ENCODE measurements at regions not wholly inside any gene's neighbourhood (a gene's known extent, or its start where the extent isn't known, plus 50 kb on each side); places are given as distances from the start of the nearest gene placed in this dataset.

- no peaks in the 10 kb centered on the region for H3K27me3 ChIP-seq
- WGBS, 2 donors: 58 to 84% methylated on average over 1 of the region's 1 CpG
- H3K4me1 ChIP-seq: no peaks in the 10 kb centered on the region
- no peak overlapping the region for H3K27ac ChIP-seq
- H3K4me3 ChIP-seq: no peak overlapping the region
- intact Hi-C loops (cut with DNase I): no loop called here
- no peak for TF ChIP-seq POLR2A (IDR thresholded peaks at IDR 0.05)
- TF ChIP-seq, protein P1, sequence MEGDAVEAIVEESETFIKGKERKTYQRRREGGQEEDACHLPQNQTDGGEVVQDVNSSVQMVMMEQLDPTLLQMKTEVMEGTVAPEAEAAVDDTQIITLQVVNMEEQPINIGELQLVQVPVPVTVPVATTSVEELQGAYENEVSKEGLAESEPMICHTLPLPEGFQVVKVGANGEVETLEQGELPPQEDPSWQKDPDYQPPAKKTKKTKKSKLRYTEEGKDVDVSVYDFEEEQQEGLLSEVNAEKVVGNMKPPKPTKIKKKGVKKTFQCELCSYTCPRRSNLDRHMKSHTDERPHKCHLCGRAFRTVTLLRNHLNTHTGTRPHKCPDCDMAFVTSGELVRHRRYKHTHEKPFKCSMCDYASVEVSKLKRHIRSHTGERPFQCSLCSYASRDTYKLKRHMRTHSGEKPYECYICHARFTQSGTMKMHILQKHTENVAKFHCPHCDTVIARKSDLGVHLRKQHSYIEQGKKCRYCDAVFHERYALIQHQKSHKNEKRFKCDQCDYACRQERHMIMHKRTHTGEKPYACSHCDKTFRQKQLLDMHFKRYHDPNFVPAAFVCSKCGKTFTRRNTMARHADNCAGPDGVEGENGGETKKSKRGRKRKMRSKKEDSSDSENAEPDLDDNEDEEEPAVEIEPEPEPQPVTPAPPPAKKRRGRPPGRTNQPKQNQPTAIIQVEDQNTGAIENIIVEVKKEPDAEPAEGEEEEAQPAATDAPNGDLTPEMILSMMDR (IDR thresholded peaks at IDR 0.05): no peak
- no peak for DNase-seq
- no peaks in the 10 kb centered on the region for H3K9me3 ChIP-seq
- H3K36me3 ChIP-seq (replicated peaks in 1 of 2; ENCODE audit: insufficient read depth in 1 of 2, low read depth in 2 of 2): no peaks in the 10 kb centered on the region
- no peak for ATAC-seq
Observed at GRCh38 chr15:47561102-47561501, 156.2 kb upstream of the SEMA6D start.

DNA sequence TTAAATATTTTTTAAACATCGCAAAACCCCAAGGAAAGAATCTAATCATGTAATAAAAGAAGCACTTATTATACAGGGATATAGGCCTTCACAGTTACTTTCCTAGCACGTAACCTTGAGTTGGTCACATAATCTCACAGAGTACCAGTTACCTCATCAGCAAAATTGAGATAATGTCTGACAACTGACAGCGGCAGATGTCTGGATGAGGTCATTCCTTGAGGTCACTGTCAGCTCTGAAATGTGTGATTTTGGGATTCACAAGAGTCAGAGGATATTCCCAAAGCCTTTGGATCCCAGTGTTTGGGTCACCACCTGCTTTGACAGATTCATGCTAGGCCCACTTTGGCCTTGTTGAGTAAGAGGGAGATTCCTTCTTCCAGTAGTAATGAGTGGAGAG lies 151.4 kb upstream of the SEMA6D start:
- ATAC-seq: no peak
- Histone ChIP-seq H3K4me3 (no peak overlapping the region), H3K9me3 (no peaks in the 10 kb centered on the region), H3K36me3 (replicated peaks in 1 of 2; ENCODE audit: insufficient read depth in 1 of 2, low read depth in 2 of 2) (no peaks in the 10 kb centered on the region), H3K4me1 (no peaks in the 10 kb centered on the region), H3K27me3 (no peaks in the 10 kb centered on the region), H3K27ac (no peak overlapping the region)
- 71 to 74% methylated on average over 3 of the region's 3 CpGs for WGBS, 2 donors
- no peak for DNase-seq
- no peak for TF ChIP-seq POLR2A (IDR thresholded peaks at IDR 0.05)
- TF ChIP-seq, protein P1 (IDR thresholded peaks at IDR 0.05): no peak
- intact Hi-C loops (cut with DNase I): no loop called here

GRCh38 chr15:47566610-47567009 lies 150.7 kb upstream of the SEMA6D start:
- ATAC-seq: no peak
- no peaks in the 10 kb centered on the region for H3K27me3 ChIP-seq
- no peak overlapping the region for H3K27ac ChIP-seq
- intact Hi-C loops (cut with DNase I): no loop called here
- TF ChIP-seq, protein P1 (IDR thresholded peaks at IDR 0.05): no peak
- no peak for TF ChIP-seq POLR2A (IDR thresholded peaks at IDR 0.05)
- H3K4me3 ChIP-seq: no peak overlapping the region
- DNase-seq: no peak
- H3K9me3 ChIP-seq: no peaks in the 10 kb centered on the region
- H3K4me1 ChIP-seq: no peaks in the 10 kb centered on the region
- H3K36me3 ChIP-seq (replicated peaks in 1 of 2; ENCODE audit: insufficient read depth in 1 of 2, low read depth in 2 of 2): no peaks in the 10 kb centered on the region
- 84 to 85% methylated on average over 6 of the region's 6 CpGs for WGBS, 2 donors

DNA sequence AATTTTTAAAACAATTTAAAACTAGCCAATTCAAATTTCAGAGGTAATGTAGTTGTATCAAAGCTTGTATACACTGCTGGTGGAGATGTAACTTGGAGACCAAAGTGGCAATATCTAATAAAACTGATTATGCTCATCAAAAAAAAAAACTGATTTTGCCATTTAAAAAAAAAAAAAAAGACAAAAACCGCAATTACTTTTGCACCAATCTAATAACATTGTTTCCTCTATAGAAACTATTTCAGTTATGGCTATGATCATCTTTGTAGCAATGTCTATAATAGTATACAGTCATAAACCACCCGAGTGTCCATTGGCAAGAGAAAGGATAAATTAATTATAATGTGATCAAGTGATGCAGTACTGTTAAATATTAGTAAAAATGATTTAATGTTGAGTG lies 149.3 kb upstream of the SEMA6D start:
- no peaks in the 10 kb centered on the region for H3K27me3 ChIP-seq
- no peaks in the 10 kb centered on the region for H3K9me3 ChIP-seq
- WGBS, 2 donors: 77 to 86% methylated on average over 2 of the region's 2 CpGs
- DNase-seq: no peak
- no peaks in the 10 kb centered on the region for H3K4me1 ChIP-seq
- intact Hi-C loops (cut with DNase I): no loop called here
- no peak overlapping the region for H3K27ac ChIP-seq
- TF ChIP-seq, protein P1 (IDR thresholded peaks at IDR 0.05): no peak
- TF ChIP-seq POLR2A (IDR thresholded peaks at IDR 0.05): no peak
- no peaks in the 10 kb centered on the region for H3K36me3 ChIP-seq (replicated peaks in 1 of 2; ENCODE audit: insufficient read depth in 1 of 2, low read depth in 2 of 2)
- H3K4me3 ChIP-seq: no peak overlapping the region
- no peak for ATAC-seq

DNA sequence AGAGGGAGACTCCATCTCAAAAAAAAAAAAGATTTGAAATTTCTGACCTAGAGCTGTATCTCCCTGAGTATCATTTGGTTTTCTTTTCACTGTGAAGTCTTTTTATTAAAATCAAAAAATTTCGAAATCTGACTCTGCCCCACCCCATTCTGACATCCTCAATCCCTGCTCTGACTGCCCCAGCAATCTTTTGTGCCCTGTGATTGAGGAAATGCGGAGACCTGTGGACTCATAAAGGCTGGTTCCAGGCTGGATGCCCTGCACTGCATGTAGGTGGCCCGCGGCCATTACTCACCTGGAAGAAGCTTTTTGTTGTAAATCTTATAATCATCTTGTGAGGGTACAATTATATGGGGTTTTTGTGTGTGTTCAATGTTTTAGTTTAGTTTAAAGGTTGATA lies 147.3 kb upstream of the SEMA6D start:
- TF ChIP-seq, protein P1 (IDR thresholded peaks at IDR 0.05): no peak
- TF ChIP-seq POLR2A (IDR thresholded peaks at IDR 0.05): no peak
- Histone ChIP-seq H3K9me3 (no peaks in the 10 kb centered on the region), H3K4me1 (no peaks in the 10 kb centered on the region), H3K4me3 (no peak overlapping the region), H3K36me3 (replicated peaks in 1 of 2; ENCODE audit: insufficient read depth in 1 of 2, low read depth in 2 of 2) (no peaks in the 10 kb centered on the region), H3K27ac (no peak overlapping the region), H3K27me3 (no peaks in the 10 kb centered on the region)
- DNase-seq (no peak), ATAC-seq (no peak)
- WGBS, 2 donors: 85 to 92% methylated on average over 4 of the region's 4 CpGs
- intact Hi-C loops (cut with DNase I): no loop called here

Measured in body of pancreas (tissue), 4 donors.